ENCODE measurements at regions not wholly inside any gene's neighbourhood (a gene's known extent, or its start where the extent isn't known, plus 50 kb on each side); places are given as distances from the start of the nearest gene placed in this dataset.

- no peak for DNase-seq
These were observed 124.1 kb upstream of the WWC1 start for GRCh38 chr5:168167338-168167737.

DNA sequence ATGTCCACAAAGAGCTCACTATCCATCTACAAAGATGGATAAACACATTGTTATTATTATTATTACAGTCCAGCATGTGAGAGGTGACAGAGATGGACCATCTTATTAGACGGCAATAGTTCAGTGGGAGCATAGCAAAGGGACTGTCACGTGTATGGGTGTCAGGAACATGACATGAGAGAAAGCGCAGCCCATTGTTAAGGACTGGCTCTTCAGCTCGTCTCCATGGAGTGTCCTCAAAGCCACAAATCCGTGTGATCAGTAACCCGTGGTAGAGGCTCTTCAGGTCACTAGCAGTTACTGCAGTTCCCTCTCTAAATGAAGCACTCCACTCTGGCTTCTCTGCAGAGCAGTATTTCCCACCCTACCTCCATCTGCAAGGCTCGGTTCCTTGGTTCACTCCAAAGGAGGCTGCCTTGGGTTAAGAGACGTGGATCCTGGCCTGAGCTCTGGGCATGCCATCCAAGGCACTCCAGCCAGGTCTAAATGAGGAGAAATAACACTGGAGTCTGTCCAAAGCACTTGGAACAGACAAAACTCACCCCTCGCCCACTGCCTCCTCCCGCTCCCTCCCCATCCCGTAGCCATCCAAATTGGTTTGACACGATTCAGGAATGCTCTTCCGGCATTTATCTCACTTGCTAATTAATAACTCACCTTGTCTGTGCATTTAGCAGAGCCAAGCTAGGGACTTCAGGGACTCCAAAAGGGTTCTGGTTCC is 122.3 kb upstream of the WWC1 start:
- no peak for DNase-seq

DNA sequence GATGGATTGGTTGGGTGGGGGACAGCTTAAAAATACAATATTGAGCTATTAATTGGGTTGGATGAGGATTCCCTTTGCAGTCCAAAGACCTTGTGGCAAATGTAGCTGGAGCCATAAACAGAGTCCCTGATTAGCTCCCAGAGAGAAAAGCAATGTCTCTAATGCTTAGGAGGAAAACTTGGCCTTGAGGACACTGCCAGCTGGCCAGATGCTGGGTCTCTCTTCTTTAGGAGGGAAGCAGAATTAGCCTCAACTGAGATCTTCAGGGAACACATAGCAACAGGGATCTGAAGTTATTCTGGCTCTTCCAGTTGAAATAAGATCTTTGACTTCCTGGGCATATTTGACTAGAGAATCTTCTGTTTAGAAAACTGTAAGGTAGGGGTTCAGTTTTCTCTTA is 121.7 kb upstream of the WWC1 start:
- DNase-seq = no peak

DNA sequence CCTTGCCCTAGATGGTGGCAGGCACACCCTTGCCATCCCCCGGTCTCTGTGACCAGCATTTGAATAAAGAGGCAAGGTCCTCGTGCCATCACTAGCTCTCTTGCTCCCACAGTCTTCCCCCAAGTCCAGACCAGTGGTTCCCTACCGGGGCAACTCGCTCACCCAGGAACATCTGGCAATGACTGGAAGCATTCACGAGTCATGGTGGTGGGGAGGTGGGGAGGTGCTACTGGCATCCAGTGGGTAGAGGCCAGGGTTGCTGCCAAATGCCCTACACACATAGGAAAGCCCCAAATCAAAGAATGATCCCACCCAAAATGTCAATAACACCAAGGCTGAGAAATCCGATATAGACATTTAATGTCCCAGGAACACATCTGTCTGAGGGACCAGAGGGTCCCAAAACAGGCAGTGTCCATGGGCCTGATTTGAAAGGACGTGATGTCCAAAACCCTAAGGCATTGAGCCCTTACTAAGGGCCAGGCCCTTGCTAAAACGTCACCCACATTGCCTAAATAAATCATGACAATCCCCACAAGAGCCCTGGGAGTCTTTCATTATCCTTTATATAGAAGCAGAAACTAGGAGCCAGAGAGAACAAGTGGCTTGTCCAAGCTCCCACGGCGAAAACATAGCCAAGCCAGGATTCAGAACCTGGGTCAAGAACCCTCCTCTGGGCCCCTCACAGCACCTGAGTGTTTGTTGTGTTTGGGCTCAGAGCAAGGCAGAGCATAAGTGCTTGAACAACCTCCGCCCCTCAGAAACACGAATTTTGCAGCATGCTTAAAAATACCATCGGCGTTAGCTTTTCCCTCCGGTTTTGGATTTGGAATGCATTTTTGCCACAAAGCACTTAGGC is 119.3 kb upstream of the WWC1 start:
- no peak for DNase-seq

DNA sequence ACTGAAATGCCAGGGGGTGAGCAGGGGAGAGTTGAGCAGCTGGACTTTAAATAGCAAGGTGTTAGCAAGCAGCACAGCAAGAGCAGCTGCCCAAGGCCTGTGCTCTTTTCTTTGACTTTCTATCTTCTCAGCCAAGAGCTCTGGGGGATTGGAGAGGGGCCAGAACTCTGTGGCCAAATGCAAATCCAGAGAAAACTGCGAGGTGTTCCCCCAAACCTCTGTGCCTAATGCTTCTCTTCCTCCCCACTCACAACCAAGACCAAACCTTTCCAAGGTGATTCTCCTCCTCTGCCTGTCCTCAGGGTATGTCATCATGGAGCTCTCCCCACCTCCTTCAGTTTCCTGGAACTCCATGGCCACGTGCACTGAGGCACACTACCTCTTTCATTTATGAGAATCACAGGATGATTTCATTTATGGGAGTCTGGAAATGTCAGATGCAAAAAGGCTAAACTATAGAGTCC is 118.7 kb upstream of the WWC1 start:
- DNase-seq = no peak

DNA sequence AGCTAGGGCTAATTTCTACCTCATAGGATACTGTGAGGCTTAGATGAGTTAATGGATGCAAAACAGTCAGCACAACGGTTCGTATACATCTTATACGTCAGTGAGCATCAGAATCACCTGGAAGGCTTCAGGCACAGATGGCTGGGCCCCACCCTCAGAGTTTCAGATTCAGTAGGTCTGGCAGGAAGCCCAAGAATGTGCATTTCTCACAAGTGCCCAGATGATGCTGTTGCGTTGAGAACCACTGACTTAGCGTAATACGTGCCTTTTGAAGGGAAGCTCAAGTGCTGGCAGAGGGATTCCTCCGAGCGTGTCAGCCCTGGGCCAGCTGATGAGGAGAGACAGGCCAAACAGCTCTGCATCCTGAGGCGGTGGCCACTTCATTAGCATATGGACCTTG is 117.1 kb upstream of the WWC1 start:
- DNase-seq = no peak

GRCh38 chr5:168176251-168176650 is 115.2 kb upstream of the WWC1 start:
- no peak for DNase-seq

- DNase-seq = no peak
These were observed 114.5 kb upstream of the WWC1 start for GRCh38 chr5:168176941-168177340.

DNA sequence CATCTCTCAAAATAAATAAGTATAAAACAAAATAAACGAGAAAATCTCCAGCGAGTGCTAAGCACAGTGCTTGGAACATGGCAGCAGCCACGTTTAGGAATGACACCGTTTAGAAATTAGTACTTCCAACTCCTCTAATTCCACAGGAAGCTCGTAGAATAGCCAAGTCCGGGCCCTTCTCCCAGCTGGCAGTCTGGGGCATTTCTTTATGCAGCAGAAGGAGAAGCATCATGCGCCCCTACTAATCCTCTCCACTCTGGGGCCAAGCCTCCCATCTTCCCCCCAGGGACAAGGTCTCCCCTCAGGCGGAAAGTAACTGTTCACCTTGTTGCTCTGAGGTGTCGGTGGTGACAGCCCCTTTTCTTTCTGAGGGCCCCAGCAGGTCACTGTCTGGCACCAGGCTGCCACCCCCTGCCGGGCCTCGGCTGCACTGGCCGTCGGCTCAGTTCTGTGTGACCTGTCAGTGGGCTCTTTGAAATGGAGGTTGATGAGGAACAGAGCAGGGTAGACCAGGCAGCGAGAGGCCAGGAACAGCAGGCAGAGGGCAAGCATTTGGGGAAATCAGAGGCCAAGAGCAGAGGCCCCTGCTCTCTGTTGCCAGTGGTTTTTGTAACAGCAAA is 113.5 kb upstream of the WWC1 start:
- no peak for DNase-seq

DNA sequence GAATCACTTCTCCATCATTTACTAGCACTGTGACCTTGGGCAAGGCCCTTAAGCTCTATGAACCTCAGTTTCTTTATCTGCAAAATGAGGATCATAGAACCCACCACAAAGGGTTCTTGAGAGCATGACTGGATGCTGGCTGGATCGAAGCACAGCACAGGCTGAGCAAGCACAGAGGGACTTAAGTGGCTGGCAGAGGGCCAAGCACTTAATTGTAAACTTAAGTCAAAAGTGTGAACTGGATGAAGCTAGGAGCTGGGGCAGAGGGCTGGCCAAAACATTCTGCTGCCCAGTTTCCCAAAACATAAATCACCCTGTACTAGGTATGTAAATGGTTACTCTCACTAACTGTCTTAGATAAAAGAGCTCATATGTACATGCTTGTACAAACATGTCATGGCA is 112.3 kb upstream of the WWC1 start:
- DNase-seq = no peak

- DNase-seq = no peak
These were observed 109.2 kb upstream of the WWC1 start for GRCh38 chr5:168182269-168182668.

- DNase-seq = no peak
These were observed 107.3 kb upstream of the WWC1 start for GRCh38 chr5:168184103-168184502.

GRCh38 chr5:168186289-168187074 is 105.0 kb upstream of the WWC1 start:
- DNase-seq = no peak

GRCh38 chr5:168187614-168188013 is 103.8 kb upstream of the WWC1 start:
- DNase-seq = no peak

GRCh38 chr5:168188182-168188581 is 103.3 kb upstream of the WWC1 start:
- DNase-seq = no peak

DNA sequence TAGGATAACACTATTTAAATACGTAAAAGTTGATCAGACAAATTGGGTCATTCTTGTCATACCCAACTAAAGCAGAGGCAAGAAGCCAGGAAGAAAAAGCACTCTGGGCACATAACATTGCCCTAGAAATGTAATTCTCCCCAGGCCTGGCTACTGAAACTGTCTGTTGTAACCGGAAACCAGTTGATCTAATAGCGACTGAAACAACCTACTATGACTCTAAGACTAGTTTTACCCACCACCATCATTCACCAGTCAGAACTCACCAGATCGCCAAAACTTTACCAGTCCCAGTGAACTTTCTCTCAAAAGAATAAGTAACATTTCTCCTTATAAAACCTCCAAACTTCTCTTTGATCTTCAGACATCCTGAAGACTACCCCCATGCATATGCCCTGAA is 99.3 kb upstream of the WWC1 start:
- DNase-seq = no peak

DNA sequence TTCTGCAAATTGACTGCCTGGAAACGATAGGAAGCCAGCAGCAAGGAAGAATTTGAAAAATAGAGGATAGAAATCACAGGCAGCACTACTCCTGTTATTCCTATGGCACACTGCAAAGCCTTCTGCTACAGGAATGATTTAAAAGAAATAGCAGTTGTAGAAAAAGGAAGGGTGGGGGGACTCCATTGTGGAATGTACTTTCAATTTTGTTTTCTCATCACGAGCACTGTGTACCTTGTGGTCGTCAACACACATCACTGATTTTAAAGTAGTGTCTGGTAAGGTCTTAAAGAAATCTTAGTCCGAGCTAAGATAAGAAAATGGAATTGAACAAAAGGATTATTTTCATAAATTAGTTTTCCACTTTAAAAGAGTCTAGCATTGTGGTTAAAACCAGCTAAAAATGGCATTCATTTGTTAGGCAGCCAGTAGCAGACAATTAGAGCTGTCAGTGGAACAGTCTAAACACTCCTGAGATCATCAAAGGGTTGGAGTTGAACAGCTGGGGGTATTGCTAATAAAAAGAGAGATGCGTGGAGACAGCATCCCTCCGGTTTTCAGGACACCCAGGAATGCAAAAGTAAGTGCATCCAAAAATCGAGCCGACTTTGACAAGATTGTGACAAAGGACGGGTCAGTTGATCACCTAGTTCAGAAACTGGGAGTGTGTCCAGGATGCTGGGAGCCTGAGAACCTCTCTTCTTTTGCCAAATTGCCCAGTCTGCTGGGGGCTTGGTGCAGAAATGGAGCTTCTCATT is 97.8 kb upstream of the WWC1 start:
- DNase-seq = no peak

GRCh38 chr5:168195110-168195509 is 96.3 kb upstream of the WWC1 start:
- DNase-seq = no peak

GRCh38 chr5:168198359-168198758 is 93.1 kb upstream of the WWC1 start:
- DNase-seq = no peak

GRCh38 chr5:168202996-168203395 is 88.4 kb upstream of the WWC1 start:
- DNase-seq = no peak

- no peak for DNase-seq
These were observed 87.3 kb upstream of the WWC1 start for GRCh38 chr5:168204165-168204564.

DNA sequence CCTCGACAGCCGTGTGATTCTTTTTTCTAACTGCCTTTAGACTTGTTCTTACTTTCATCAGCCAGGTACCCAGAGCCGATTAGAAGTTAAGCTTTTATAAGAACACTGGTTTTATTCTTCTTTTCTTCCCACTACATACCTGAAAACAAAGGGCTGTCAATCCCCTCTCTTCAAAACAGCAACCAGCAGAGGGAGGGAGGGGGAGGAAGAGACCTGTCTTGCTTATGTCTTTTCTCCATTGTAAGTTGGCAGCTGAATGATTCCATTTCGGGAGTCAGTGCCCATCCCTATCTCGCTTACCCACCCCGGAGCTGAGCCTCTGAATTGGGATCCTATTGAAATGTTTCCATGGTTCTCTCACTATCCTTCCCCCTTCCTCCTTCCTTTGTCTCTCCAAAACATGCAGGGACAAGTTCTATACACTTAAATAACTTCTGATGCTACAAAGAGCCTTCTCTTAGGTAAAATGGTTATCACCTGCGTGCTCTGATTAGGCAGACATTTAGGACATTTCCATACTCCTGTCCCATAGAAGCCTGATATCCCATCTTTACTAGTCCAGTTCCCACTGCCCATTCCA is 83.9 kb upstream of the WWC1 start:
- no peak for DNase-seq

Data from NCI-H1436 (cell line).